ENCODE measurements at regions not wholly inside any gene's neighbourhood (a gene's known extent, or its start where the extent isn't known, plus 50 kb on each side); places are given as distances from the start of the nearest gene placed in this dataset.

DNA sequence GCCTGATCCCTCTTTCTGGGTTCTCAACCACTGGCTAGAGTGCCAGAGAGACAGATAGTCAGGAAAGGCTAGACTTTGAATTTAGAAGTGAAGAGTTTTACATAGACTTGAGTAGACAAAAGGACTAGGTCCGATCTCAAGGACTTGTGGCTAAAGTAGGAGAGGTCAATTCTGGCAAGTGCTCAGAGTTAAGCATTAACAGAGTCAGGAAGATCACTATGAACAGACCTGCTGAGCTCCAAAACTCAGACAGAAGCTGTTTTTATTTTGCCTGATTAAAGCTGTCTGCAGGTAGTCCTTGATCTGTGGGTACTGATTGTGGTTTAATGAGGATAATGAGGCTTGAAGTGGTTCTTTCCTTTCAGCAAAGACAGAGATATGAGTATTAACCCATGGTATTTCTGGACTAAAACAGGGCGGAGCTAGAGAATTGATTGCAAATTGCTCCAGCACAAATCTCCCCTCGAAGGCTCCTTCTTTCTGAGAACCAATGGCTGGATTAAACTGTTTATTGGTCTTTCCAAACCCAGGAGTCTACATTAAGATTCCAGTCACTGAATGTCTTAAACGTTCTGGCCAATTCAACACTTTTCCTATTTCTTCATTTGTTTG lies 423.2 kb downstream of the IPMK start:
- no peak overlapping the region for H3K4me3 ChIP-seq (ENCODE audit: low read length)
- no peak for DNase-seq (ENCODE audit: low read depth)
- TF ChIP-seq, protein P1, sequence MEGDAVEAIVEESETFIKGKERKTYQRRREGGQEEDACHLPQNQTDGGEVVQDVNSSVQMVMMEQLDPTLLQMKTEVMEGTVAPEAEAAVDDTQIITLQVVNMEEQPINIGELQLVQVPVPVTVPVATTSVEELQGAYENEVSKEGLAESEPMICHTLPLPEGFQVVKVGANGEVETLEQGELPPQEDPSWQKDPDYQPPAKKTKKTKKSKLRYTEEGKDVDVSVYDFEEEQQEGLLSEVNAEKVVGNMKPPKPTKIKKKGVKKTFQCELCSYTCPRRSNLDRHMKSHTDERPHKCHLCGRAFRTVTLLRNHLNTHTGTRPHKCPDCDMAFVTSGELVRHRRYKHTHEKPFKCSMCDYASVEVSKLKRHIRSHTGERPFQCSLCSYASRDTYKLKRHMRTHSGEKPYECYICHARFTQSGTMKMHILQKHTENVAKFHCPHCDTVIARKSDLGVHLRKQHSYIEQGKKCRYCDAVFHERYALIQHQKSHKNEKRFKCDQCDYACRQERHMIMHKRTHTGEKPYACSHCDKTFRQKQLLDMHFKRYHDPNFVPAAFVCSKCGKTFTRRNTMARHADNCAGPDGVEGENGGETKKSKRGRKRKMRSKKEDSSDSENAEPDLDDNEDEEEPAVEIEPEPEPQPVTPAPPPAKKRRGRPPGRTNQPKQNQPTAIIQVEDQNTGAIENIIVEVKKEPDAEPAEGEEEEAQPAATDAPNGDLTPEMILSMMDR (conservative IDR thresholded peaks at IDR 0.05; ENCODE audit: low read depth, low read length) = no peak

DNA sequence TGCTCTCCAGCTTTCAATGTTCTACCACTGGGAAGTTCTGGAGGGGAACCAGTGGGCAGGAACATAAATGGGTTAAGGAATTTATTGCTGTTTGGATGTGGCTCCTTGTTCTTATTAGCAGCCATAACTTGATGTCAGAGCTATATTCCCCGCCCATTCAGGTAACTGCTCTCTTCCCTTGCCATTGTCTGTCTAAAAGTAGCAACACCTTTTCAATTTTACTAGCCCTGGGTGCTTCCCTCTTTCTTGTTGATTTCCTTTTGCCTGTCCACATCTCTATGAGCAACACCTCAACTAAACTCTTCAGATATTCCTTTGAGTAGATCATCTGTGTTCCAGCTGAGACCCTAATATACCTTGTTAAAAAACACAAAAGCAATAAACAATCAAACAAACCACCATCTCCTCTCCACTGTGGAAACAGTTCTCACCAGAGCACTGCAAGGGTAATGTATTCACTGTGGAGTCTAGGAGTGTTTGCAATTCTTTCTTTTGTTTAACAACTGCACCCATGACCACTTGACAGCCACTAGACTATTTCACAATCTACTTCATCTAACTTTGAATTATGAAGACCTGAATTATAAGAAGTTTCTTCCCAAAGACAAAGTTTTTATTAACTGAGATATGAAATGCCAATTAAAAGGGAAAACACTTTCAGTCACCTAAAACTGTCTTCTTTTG lies 436.7 kb downstream of the IPMK start:
- no peak for DNase-seq (ENCODE audit: low read depth)
- TF ChIP-seq, protein P1 (conservative IDR thresholded peaks at IDR 0.05; ENCODE audit: low read depth, low read length) = no peak

DNA sequence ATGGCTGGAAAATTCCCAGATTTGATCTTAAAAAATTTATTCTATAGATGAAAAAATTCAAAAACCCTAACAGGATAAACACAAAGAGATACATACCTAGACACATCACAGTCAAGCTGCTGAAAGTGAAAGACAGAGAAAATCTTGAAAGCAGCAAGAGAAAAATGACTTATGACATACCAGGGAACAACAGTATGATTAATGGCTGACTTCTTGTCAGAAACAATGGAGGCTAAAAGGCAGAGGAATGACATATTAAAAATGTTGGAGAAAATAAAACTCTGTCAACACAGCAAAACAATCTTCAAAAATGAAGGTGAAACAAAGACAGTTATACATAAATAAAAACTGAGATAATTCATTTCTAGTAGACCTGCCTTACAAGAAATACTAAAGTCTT lies 442.7 kb downstream of the IPMK start:
- DNase-seq (ENCODE audit: low read depth) = no peak
- H3K4me3 ChIP-seq (ENCODE audit: low read length) = no peak overlapping the region
- TF ChIP-seq, protein P1 (conservative IDR thresholded peaks at IDR 0.05; ENCODE audit: low read depth, low read length) = no peak

More for the DNA sequence above, 436.7 kb downstream of the IPMK start:
- H3K4me3 ChIP-seq (ENCODE audit: low read length) = no peak overlapping the region

DNA sequence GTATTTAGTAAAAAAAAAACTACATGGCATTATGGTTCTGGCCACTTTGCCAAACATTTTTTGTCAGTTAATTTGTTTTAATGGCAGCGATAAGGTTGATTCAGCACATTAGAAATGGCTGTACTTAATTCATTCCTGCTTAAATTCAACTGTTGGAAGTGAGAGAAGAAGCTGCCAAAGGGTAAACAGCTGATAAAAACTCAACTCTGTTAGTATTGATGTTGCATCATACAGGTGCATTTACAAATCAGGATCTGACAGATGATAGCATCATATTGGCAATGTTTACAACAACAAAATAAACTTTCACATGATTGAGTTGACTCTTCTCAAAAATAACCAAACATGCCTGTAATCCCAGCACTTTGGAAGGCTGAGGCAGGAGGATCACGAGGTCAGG lies 444.3 kb downstream of the IPMK start:
- TF ChIP-seq, protein P1 (conservative IDR thresholded peaks at IDR 0.05; ENCODE audit: low read depth, low read length) = no peak
- no peak overlapping the region for H3K4me3 ChIP-seq (ENCODE audit: low read length)
- DNase-seq (ENCODE audit: low read depth) = no peak

DNA sequence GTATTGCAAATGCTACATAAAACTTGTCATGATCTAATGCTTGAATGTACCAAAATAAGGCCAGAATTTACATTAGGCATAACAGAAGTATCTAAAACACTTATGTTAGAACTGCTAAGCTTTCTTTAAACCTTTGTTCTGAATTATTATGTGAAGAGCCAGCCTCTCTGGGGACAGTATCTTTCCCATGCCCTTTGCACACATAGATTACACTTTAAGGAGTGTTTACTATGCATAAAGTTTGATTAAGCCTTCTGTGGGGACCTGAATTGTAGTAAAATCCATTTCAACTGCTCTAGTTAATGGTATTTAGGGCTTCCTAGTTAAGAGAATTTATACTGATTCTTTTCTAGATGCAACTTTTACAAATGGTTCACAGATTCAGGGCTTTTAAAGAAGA lies 444.7 kb downstream of the IPMK start:
- DNase-seq (ENCODE audit: low read depth) = no peak
- H3K4me3 ChIP-seq (ENCODE audit: low read length) = no peak overlapping the region
- TF ChIP-seq, protein P1 (conservative IDR thresholded peaks at IDR 0.05; ENCODE audit: low read depth, low read length) = no peak

DNA sequence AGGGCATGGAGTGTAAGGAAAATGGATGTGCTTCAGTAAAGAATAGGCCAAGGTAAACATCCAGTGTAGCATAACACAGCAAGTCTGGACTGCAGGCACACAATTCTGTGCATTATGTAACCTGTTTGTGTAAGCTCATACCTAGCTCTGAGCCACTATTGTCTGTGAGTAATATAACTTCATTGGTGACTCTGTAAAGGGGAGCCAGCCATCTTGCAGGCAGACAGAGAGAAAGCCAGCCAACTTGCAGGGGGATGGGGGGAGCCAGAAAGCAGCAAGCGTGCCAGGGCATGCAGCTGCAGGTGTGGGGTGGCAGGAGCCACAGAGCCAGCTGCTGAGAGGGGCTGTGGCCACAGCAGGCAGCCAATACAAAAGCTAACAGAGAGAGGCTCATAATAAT lies 449.2 kb downstream of the IPMK start:
- H3K4me3 ChIP-seq (ENCODE audit: low read length) = no peak overlapping the region
- TF ChIP-seq, protein P1 (conservative IDR thresholded peaks at IDR 0.05; ENCODE audit: low read depth, low read length) = no peak
- no peak for DNase-seq (ENCODE audit: low read depth)

DNA sequence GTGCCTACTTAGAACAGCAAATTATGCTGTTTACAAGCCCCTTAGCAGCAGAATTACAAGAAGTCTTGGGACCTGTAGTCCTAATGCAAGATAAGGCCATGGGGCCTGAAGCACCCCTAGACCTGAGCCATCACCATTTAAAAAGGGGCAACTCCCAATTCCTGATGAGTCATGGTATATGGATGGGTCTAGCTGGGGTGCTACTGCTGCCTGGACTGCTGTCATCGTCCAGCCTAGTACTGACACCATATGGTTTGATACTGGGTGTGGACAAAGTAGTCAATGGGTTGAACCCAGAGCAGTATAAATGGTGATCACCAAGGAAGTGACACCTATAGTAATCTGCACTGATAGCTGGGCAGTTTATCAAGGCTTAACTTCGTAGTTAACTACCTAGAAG lies 450.0 kb downstream of the IPMK start:
- TF ChIP-seq, protein P1 (conservative IDR thresholded peaks at IDR 0.05; ENCODE audit: low read depth, low read length) = no peak
- H3K4me3 ChIP-seq (ENCODE audit: low read length) = no peak overlapping the region
- no peak for DNase-seq (ENCODE audit: low read depth)
